Vagina (tissue), 2 donors: ENCODE measurements at regions not wholly inside any gene's neighbourhood (a gene's known extent, or its start where the extent isn't known, plus 50 kb on each side); places are given as distances from the start of the nearest gene placed in this dataset.

ENCODE experiments used
- POLR2A ChIP-seq, 2 donors: fragments of 450-650 bp; IDR thresholded peaks; one replicate each; pipeline ENCODE4 v1.6.1; 2017; ENCODE audit warnings: antibody characterized with exemption in 2 of 2, mild to moderate bottlenecking in 2 of 2, moderate library complexity in 2 of 2
- POLR2AphosphoS5 ChIP-seq, 2 donors: sonication (generic); formaldehyde crosslinking; IDR thresholded peaks; one replicate each; pipeline ENCODE4 v1.9.0; 2017; ENCODE audit warnings: antibody characterized with exemption in 2 of 2, mild to moderate bottlenecking in 2 of 2, low read depth in 1 of 2; ENCODE audit not compliant: insufficient read depth in 1 of 2

GRCh38 chr12:18153826-18154225, 63.8 kb upstream of the RERGL start:
- TF ChIP-seq POLR2A (IDR thresholded peaks at IDR 0.05) = no peak
- no peak for TF ChIP-seq POLR2AphosphoS5 (IDR thresholded peaks at IDR 0.05; ENCODE audit: insufficient read depth in 1 of 2, low read depth in 1 of 2)
